ENCODE measurements at regions not wholly inside any gene's neighbourhood (a gene's known extent, or its start where the extent isn't known, plus 50 kb on each side); places are given as distances from the start of the nearest gene placed in this dataset.

DNA sequence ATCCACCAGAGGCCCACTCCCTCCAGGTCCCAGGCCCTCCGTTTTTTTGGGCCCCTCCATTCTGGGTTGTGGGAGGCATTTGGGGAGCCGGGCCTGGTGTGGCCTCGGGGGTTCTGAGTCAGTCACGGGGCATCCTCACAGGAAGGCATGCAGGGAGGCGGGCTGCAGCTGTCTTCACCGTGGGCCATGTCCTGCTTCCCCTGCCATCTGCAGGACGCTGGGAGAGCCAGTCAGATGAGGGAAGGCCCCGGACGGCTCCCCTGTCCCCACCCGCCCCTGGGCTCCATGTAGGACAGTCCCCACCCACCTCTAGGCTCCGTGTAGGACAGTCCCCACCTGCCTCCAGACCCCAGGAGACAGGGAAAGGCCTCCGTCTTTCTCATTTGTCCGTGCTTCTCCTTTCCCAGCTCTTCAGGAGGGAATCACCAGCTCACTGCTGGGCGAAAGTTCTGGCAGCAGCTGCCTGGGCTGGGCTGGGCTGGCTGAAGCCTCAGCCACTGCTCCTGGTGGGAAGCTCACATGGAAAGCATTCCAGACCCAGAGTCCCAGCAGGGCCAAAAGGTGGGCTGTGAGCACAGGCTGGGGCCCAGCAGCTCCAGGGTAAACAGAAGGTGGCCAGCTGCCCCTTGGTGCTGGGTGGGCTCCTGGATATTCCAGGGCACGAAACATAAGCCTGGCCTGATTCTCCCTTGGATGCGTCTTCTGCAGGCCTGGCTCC lies 217.8 kb downstream of the KIF26A start:
- no peak for DNase-seq (ENCODE audit: low spot score)

DNA sequence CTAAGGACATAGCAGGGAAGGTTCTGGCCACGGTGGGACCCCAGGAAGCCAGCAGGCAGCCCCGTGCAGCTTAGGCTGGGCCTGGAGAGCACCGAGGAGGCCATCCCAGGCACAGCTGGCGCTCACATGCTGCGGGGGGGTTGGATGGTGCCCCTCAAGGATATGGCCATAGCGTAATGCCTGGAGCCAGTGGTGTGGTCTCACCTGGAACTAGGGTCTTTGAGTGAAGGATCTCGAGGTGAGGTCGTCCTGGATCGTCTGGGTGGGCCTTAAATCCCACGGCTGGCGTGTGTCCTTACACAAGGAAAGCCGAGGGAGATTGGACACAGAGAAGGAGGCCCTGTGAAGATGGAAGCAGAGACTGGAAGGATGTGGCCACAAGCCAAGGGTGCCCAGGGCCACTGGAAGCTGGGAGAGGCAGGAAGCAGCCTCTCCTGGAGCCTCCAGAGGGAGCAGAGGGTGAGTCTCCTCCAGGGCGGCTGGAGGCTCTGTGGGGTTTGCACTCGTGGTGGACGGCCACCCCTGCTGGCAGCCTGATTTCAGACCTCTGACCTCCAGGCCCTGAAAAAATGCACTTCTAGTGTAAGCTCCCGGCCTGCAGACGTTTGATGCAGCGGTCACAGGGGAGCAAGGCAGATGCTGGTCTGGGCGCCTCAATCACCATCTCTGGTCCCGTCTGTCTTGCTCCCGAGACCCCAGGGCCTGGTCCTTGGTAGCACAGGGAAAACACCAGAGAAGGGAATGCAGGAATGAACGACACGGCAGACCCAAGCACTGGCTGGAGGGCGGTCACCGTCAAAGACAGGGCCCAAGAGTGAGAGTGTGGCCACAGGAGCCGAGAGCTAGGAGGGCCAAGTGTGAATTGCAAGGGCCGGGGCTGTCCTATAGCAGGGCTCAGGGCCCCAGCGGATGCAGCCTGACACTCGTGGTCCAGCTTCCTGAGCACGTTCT lies 218.6 kb downstream of the KIF26A start:
- DNase-seq (ENCODE audit: low spot score): no peak

DNA sequence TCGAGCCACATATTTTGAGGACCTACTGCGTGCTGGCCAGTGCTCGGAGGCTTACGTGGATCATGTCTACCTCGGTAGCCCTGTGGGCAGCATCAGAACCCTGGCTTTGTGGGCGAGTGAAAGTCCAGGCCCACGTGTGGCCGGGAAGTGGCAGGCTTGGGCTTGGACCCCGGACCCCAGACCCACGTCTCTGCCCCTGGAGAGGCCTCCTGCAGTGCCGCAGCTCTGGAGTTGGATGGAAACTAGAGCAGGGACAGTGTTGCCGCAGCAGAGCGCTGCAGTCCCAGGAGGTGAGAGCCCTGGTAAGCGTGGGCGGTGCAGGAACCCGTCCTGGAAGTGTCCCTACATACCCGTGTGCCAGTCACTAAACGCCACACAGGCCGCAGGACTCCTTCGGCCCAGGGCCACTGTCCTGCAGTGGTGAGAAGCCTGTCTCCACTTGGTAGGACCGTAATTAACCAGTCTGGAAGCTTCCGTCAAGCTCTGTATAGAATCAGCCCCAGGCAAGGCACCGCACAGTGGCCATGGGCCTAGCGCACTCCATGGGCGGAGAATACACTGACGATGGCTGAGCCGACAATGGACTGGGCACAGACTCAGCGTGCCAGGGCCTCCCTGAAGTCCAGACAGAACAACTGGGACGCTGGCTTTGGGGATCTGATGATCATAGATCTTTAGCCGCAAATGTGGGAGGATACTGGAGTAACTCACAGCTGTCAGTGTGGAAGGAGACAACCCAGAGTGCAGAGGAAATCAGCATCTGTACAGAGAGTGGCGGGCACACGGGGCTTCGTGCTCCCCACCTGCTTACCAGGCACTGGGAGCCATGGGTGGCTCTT lies 219.5 kb downstream of the KIF26A start:
- no peak for DNase-seq (ENCODE audit: low spot score)

DNA sequence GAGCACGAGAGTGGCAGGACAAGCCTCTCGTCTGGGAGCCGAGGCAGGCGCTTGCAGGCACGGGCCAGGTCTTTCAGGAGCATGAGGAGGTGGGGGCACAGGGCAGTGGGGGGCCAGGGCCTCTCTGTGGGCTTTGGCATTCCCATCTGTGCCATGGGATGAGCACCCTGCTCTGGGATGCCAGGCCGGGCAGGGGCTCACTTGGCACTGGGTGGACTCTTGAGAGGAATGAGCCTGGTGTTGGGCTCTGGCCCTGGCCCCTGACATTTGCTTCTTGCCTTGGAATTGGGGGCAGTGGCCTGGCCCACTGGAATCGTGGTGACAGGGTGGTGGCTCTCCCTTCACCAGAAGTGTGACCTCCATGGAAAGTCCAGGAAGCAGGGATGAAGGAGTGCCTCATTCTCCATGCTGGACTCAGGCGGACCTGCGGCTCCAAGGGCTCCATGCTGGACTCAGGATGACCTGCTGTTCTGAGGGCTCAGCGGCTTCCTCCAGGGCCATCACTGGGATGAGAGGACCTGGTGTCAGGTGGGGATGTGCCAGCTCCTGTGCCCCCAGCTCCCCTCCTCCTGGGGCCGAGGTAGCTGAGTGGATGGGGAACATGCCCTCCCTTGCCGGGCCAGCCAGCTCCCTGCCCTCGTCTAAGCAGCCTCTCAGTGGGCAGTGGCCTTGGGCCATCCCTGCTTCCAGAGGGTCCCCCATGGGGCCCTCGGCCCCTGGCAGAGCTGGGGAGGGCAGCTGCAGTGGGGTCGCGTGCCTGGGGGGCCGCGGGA lies 220.3 kb downstream of the KIF26A start:
- no peak for DNase-seq (ENCODE audit: low spot score)

DNA sequence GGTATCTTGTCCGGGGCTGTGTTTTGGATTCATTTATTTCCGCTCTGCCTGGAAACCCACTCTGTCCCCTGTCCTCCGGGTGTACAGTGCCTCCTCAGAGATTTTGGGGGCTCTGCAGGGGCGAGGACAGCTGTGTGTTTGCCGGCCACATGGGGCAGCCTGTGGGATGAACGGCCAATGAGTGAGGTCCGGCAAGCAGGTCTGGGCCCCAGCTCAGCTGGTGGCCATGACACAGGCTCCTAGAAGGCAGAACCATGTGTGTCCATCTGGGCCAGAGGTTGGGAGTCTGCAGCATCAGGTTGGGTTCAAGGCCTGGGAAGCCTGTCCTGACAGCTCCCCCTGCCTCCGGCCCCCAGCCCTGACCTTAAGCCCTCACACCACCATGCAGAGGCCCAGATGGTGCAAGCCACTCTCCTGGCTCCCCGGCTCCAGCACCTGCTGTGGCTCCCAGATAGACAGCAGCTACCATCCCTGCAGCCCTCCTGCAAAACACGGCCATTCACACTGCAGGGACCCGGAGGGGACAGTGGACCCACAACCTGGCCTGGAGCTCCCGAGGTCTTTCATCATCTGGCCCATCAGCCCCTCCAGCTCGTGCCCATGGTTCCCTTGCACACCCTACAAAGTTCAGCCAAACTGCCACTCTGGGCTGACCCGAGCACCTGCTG lies 220.1 kb upstream of the C14orf180 start:
- DNase-seq (ENCODE audit: low spot score): no peak

DNA sequence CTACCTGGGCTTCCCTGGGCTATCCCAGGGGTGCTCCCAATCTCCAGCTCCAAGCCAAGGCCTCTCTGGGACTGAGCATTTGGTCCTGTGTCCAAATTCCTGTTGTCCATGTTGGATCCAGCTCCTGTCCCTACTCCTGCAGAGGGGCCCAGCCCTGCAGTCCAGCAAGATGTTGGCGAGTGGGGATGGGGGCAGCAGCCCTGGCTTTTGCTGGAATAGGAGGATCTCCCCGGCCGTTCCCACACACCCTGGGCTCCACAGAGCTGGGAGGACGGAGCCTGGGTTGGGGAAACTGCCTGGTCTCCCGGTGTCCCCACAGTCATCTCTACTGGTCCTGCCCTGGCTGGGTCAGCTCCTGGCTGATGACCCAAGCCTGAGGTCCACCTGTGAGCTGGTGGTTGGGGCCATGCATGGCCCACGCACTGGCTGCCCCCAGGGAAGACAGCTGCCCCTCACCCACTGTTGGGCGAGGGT lies 219.6 kb upstream of the C14orf180 start:
- no peak for DNase-seq (ENCODE audit: low spot score)

DNA sequence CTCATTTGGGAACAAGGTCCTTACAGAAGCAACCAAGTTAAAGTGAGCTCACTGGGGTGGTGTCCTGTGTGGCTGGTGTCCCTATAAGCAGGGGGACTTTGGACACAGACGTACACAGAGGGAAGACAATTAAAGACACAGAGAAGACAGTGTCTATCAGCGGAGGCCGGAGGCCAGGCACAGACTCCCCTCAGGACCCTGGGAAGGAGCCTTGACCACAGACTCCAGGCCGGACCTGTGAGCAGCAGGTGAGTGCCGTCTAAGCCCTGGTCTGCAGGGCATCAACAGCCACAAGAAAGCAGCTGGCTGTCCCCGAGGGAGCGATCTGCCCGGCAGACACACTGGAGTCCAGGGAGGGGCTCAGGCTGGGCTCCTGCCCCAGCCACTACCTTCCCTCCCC lies 219.1 kb upstream of the C14orf180 start:
- DNase-seq (ENCODE audit: low spot score): no peak

DNA sequence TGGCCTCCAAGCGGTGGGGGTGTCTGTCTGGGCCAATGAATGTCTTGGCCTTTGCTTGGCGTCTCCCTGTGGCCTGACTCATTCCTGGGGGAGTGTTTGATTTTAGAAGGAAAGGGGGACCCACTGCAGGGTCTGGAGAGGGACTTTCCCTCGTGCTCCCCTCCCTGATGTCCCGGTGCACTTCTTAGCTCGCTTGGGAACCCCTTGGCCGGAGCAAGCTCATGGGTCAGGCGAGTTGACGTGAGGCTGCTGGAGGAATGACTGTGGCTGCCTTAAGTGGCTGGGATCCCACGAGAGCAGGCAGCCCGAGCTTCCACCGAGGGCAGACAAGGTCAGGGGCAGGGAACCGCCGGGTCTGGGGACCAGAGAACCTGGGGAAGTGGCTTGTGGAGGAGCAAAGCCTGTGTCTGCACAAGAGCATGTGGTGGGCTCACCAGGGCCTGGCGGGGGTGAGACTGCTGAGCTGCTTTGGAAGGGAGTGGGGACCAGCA lies 218.4 kb upstream of the C14orf180 start:
- no peak for DNase-seq (ENCODE audit: low spot score)

DNA sequence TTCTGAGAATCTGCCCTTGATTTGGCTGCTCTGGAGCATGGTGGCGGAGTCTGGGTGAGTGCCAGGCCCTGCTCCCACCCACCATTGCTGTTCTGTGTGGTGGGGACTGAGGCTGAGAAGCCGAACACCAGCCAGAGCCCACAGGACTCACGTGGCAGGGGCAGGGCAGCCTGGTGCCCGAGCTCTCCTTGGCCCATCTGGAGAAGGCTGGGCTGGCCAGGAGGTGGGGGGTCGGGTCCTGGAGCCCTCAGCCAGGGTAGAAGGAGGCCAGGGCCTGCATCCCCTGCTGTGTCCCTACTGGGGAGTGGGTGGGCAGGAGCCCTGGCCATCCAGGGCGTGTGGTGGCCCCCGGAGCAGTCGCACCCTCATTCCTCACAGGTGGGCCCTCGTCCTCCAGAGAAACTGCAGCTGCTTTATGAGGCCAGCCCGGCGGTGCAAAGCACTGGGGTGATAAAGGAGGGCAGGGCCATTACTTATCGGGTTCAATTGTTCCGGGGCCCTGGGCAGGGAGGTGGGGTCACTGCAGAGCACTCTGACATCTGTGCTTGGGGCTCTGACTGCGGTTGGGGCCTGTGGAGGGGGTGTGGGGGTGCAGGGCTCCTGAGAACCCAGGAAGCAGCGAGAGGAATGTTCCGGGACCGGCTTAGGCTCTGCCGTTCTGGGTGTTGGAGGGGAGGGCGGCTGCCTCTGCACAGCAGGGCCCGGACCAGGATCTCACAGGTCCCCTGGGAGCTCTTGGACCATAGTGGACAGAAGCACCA lies 217.5 kb upstream of the C14orf180 start:
- no peak for DNase-seq (ENCODE audit: low spot score)

DNA sequence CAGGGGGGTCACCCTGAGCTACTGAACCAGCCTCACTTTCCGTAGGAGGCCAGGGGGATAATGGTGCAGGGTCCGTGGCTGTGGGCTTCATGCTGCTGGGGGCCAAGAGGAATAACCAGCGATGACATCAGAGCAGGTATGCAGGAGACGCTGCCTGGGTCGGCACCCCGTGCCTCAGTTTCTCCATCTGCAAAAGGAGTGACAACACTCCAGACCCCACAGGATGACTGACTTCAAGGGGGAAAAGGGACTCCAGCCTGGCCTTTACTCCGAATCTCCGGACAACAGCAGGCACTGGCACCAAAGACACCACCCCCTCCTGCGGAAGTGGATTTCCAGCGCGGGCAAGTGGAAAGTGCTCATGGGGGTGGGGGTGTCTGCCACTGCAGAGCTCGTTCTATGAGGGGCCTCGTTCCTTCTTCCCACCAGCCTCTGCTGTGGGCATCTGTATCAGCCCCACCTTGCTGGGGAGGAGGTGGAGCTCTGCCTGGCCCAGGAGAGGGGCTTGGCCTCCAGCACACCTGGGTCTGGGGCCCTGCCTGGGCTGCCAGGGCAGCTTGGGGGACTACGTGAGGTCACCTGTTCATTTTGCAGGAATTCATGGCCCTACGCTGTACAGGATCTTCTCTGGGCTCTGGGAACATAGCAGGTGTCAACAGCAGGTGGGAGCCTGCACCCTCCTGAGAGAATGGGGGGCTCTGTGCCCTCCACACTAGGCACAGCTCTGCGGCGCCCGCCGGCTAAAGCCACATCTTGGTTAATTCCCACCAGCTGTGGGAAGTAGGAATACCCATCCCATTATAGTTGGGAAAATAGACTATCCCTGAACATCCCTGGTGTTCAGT lies 216.6 kb upstream of the C14orf180 start:
- DNase-seq (ENCODE audit: low spot score): no peak

DNA sequence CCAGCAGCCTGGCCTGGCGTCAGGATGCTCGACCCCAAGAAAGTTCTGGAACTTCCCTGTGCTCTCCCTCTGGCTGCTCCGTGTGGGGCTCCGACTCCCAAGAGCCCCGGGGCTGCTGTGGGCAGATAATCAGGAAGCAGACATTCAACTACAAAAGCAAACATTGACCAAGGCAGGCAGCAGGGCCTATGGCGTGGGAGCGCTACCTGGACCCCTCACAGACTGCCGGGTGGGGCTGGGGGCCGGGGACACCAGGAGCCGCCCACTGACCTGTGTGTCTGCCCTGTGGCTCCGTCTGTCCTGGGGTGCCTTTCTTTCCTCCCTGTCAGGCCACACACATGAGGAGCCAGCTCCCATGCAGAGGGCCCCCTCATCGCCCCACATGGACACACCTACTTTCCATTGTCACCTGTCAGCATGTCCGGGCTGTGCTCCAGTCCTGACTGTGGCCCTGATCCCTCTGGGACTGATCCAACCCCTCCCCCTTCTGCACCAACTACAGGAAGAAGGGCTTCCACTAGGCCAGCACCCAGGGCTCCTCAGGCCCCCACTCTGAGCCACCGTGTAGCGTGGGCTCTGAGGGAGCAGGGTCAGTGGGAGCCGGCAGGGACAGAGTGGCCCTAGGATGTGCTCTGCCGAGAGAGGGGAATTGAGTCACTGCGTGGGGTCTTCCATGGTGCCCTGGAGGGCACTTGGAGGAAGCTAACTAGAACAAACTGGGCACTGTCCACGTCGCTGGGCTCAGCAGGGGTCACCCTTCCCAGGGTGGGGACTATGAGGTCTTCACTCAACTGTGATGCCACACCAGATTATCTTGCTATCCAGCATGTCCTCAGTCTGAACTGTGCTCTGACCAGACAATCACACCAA lies 215.4 kb upstream of the C14orf180 start:
- no peak for DNase-seq (ENCODE audit: low spot score)

DNA sequence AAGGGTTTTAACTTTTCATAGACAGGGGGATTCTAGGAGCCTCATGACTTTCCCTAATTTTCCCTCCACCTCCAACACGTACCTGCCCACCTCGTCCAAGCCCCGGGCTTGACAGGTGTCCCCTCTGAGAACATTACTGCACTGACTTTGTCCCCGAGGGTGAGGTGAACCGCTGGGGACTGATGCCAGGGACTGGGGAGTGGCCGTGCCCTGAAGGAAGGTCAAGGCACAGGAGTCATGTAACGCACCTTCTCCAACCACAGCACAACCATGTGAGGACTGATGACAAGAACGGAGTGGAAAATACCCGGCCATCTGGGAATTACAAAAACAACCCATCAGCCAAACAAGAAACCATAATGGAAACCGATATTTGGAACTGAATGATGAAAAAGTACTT lies 214.7 kb upstream of the C14orf180 start:
- no peak for DNase-seq (ENCODE audit: low spot score)

DNA sequence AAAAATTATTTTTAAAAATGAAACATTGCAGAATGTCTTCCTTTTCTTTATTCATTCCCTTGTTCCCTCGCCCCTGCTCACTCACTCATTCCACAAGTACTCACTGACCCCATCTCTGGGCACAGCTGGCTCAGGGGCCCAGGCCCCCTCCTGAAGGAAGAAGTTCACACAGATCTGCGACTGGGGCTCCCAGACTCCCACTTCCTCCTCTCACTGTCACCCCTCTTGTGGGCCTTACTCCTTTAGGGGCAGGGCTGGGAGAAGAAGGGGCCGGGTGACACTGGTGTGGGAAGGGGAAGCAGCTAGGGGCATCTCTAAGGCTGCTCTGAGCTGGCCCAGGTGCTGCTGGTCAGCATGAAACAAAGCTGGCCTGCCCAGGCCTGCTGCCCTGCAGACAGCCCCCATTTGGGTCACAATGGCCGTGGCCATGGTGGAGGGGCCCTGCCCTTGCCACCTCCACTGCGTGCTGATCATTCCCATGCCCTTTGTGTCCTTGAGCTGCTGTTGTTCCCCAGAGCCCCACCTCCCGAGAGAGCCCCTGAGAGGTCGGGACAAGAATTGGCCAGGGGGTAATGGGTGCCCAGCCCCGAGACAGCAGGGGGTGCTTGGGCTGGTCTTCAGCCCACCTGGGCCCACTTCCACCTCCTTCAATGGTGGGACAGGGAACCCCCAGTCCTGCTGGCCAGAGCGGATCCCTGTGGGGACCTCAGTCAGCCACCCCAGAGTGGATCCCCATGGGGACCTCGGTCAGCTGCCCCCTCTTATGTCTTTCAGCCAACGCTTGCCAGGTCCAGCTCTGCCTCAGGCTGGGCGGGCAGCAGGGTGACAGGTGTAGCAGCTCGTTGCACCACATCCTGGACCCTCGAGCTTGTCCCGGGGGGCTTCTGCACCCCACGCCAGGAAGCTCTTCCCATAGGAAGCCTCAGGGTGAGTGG lies 212.4 kb upstream of the C14orf180 start:
- DNase-seq (ENCODE audit: low spot score): no peak

DNA sequence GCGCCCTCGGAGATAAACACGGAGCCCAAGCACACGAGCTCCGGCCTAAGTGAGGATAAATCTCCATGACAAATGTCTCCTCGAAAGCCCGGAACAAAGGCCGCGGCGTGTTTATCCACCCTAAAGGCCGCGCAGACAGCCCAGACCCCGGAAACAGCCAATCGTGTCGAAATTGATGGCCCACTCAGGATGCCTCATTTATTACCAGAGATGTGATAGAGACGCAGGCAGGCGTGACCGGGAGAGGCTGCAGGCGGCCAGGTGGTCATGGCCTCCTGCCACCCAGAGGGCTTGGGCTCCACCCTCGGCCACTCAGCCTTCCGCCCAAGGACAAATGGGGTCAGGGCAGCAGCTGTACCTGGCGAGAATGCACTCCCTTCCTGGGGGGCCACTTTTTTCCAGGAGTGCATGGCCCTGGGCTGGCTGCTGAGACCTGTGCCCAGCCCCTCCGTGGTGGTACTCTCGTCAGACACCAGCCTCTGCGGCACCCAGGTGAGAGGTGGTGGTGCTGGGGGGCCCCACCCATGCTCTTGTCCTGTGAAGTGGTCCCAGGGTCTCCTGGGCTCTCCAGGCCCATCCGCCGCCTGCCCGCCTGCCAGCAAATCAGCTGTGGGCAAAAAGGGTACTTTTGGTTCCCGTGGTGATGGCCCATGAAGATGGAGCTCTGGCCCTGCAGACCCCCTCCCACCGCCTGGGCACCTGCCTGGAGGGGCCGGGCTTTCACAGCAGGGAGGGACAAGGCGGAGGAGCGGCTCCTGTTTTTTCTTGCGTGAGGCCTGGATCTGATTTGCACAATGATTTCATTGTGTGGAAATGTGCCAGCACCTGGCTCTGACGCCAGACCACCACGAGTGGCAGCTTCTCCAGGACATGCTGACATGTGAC lies 211.5 kb upstream of the C14orf180 start:
- no peak for DNase-seq (ENCODE audit: low spot score)

DNA sequence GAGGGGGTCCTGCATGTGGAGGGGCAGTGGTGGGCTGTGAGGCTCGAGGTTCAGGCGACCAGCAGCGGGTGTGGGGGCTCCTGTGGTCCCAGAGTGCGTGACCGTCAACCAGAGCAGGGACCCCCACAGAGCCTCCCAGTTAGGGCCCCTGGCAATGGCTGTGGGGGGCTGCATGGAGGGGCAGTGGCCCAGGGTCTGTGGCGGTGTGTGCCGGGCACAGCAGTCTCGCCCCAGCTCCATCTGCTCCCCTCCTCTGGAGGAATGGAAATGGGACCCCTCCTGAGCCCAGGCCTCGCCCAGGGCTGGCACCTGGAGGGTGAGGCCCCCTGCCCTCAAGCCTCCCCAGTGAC lies 210.8 kb upstream of the C14orf180 start:
- no peak for DNase-seq (ENCODE audit: low spot score)

DNA sequence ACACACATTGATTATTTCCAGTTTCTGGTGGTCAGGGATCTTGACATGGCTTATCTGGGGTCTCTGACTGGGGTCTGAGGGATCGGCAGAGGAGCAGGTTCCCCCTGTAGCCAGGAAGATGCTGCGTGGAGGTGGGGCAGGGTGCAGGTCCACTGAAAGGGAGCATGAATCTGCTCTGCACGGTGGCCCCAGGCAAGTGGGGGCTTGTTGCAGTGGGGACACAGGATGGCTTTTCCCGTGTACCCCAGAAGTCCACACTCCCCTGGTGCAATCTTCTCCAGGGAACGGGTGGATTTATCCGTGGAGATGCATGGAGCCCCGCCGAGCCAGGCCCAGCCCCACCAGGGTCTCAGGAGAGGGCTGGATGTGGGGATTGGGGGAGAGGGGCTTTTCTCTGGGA lies 210.4 kb upstream of the C14orf180 start:
- DNase-seq (ENCODE audit: low spot score): no peak

Measured in pons (tissue), 1 donor.